HG02610 (cell line): ENCODE measurements at regions not wholly inside any gene's neighbourhood (a gene's known extent, or its start where the extent isn't known, plus 50 kb on each side); places are given as distances from the start of the nearest gene placed in this dataset.
"Not testable (repeated sequence)": the region's sequence is repeated elsewhere in the genome, so short reads cannot be mapped to it uniquely, and the experiment has no call there.

Experiments
- ATAC-seq: cut with Tn5 transposase; IDR thresholded peaks from one replicate; pipeline ENCODE4 v1.9.1; 2021; ENCODE audit warnings: mild to moderate bottlenecking, moderate library complexity; ENCODE audit not compliant: unreplicated experiment

DNA sequence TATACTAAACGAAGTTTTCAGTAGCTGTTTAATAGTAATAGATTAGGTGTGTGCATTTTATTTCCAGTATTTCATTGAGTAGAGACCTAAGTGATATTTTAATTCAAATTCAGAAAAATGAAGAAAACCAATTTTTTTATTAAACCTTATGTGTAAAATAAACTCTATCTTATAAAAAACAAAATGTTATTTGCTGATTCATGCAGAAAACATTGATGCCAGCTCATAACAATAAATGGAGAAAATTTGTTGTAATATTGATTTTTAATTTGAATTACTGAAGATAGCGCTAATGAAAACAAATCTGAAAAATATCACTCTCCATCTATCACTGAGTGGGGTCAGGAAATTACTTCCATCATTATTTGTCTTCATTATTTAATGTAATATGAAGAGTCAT, 1177.8 kb upstream of the SEMA6A start:
- no peak for ATAC-seq

DNA sequence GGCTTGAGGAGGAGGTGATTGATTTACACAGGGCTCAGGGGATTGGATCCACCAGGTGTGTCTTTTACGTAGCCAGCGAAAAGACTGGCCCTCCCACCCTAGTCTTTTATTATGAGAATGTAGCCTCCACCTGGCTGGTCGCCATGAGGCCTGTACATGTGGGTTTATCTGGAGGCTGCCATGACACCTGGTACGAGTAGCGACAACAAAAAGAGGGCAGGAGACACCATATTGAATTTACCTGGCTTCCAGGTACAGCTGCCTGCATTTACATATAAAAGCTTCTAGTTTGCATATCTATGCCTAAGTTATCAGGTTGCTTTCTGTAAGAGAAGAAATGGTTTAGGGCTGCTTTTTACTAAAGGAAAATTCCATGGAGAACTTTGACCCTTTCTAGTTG, 1173.7 kb upstream of the SEMA6A start:
- ATAC-seq = no peak

DNA sequence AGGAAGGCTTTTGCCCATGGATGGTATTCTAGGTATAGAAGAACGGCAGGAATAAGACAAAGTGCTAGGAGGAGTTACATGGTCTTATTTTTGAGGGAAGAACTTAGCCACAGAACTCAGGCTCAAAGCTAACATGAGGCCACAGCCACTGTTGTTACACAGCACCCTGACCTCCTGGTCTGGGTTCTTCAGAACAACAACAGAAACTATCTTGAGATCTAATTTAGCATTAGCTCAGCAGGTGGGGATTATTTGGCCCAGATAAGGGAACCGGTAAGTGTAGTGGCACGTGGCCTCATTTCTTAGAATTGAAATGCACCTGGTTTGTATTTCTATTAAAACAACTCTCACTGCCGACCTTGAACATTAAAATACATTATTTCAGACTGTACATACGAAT, 1168.7 kb upstream of the SEMA6A start:
- no peak for ATAC-seq

DNA sequence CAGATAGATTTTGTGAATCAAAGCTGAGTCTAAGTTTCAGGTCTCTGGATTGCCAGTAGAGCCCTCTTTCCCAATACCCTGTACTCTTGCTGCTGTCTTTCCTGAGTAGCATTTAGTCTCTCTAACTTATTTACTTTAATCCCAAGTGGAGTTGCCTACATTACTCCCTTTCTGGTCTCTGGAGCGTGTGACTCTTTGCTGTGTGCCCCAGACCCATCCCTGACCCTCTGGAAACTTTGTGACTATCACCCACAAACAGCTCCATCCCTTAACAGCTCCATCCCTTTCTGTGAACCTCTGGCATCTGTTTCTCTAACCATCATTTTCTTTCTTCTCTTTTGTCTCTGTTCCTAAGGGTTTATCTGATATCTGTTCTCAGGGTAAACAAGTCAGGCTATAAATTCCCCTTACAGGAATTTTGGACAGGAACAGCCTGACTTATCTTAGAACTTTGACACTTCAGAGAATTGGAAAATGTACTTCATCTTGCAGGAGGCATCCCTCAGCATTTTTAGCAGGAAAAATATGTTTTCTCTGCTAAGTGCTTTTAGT, 1167.1 kb upstream of the SEMA6A start:
- ATAC-seq = no peak

DNA sequence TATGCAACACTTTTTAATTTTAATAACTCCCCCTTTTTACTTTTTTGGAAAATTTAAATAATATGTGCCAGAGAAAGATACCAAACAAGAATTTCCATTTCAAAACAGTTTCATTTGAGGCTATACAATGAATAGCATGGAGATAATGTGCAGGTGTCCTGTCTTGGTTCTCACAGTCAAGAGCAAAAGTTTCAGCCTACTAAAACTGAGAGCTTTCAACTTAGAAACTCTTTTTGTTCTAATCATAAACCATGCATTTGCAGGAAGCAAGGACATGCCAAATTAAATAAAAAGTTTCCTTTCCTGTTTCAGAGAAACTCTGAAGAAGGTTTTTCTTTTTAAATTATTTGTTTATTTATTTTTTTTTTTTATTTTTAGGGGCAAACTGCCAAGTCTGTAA, 1165.6 kb upstream of the SEMA6A start:
- ATAC-seq = no peak

DNA sequence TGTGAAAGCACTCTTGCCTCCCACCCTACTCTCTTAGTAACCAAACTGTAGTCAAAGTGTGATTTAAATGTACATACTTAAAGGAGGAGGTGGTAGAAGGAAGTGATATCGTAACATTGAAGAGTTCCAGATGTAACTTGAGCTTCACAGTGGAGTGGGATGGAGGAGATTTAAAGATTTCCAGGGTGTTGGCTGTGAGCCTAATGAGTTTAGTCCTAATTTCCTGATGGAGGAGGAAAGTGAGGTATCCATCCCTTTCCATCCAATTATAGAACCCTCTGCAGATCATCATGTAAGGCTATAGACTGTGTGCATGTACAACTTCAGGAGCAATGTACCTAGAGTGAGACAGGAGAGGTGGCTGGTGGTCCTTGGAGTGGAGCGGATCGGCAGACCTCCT, 1163.9 kb upstream of the SEMA6A start:
- ATAC-seq = no peak

DNA sequence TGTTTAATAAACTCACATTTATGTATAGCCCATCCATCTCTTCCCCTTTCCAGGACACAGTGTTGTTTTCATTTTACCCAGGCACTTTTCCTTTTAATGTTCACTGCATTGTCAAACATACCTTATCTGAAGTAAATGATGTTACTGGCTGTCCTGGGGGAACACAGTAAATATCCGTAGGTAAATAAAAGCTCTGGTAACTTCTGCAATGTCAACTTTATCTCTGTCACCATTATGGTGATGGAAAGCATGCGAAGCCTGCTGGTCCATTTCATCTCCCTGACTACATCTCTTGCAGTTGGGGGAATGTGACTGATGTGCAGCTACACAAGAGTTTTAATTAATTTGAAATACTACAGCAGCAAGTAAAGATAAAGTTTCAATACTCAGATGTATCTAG, 1162.1 kb upstream of the SEMA6A start:
- ATAC-seq = no peak

DNA sequence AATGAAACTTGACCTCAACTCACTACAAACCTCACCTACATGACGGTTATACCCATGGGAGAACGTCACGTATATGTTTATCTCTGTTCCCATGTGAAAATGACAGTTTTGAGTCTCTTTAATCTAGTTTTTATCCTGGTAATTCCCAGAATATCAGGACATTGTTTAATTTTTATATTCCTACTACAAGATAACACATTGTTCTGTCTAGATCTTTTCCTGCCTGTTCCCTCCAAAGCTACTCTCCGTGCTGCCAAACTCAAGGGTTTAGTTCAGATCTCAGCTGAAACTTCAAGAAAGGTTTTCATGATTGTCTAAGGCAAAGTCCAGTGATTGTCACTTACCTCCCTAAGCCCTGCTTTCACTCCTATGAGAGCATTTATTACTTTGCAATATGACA, 1159.4 kb upstream of the SEMA6A start:
- ATAC-seq = no peak

DNA sequence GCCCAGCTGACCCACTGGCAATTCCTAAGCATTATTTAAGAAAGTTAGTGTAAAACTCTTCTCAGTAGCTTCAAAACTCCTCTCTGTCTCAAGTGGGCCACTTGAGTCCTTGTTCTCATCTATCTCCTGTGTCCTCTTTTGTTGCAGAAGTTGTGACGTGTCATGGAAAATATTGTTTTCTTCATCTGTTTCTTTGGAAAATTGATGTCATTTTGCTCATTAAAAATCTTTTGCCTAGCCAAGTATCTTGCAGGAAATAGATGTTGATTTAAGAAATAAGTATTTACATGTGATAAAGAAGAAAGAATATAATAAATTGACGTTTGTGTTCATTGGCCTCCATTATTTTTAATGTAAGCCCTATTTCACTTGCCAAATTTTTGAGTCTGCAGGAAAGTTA, 1158.4 kb upstream of the SEMA6A start:
- no peak for ATAC-seq

DNA sequence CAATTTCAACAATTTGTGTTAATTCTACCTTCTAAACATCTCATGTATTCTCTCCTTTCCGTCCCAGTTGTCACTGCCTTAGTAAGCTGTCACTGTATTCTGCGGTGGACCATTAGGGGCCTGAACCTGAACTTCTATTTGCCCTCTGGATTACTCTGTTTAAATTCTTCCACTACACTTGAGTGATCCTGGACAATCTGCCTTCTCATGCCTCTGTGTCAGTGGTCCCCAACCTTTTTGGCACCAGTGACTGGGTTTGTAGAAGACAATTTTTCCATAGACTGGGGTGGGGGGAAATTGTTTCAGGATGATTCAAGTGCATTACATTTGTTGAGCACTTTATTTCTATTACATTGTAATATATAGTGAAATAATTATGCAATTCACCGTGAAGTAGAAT, 1157.6 kb upstream of the SEMA6A start:
- ATAC-seq = no peak

DNA sequence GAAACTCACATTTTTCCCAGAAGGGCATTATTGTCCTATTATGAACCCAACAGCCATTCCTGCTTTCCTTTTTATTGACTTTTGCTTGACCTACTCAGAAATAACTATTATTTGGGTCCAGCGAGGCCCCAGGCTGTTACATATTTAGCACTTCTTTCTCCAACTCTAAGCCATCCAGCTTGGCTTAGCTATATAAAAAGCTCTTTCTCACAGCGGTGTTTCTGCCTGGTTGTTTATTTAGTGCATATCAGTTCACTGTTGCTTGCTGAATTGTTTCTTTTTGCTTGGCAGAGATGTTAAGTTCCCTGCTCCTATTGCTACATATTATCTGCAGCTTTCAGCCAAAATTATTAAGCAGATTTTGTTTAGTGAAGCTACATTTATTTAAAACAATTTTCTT, 1156.8 kb upstream of the SEMA6A start:
- ATAC-seq = no peak

DNA sequence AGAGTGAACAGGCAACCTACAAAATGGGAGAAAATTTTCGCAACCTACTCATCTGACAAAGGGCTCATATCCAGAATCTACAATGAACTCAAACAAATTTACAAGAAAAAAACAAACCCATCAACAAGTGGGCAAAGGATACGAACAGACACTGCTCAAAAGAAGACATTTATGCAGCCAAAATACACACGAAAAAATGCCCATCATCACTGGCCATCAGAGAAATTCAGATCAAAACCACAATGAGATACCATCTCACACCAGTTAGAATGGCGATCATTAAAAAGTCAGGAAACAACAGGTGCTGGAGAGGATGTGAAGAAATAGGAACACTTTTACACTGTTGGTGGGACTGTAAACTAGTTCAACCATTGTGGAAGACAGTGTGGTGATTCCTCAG, 1146.2 kb upstream of the SEMA6A start:
- not testable (repeated sequence) for ATAC-seq

DNA sequence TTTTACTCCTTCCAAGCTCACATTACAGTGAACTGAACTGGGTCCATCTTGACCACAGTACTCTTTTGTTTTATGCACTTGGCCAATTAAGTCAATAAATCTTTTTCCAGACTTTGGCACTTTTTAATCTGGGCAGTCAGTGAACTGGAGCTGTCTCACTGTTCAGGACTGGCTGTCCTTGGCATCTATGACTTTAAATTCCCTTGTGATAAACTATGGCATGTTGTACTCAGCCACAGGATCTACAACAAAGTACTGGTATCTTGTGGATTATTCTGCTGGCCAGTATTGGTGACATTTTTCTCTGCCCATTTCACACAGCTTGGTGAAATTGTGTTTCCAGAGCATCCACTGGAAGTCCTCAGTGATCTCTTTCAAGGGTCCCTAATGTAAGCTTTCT, 1144.8 kb upstream of the SEMA6A start:
- no peak for ATAC-seq

DNA sequence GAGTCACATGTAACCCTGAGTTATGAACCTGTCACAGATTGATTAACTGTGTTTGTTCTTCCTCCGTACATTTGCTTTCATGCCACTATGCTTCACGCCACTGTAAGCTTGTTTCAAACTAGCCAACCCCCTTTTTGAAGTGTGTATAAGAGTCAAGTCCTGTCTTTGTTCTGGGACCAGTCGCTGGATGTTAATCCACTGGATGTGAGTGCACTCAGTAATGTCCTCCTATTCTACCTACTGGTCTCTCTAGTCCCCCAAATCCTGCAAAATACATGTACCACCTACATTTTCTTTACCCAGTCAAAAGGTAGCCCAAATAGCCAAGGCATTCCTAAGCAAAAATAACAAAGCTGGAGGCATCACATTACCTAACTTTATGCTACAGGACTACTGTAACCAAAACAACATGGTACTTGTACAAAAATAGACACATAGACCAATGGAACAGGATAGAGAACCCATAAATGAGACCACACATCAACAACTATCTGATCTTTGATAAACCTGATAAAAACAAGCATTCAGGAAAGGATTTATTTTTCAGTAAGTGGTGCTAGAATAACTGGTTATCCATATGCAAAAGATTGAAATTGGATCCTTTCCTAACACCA, 1139.1 kb upstream of the SEMA6A start:
- no peak for ATAC-seq

DNA sequence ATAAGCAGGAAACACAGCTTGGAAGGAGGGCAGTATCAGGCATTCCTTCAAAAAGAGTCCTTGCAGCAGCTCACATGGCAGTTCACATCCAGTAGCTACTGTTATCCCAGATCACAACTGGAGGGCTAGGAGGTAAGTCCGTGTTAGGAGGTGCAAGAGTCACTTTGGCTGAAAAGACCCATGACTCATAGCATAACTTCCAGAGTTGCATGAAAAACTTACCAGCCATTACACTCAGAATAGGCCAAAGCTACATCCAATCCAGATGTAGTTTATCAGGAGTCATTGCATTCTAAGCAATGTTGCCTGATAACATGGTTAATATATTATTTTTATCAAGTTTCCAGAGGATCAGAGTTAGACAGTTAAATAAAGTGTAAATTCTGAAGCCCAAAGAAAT, 1126.4 kb upstream of the SEMA6A start:
- ATAC-seq = no peak

DNA sequence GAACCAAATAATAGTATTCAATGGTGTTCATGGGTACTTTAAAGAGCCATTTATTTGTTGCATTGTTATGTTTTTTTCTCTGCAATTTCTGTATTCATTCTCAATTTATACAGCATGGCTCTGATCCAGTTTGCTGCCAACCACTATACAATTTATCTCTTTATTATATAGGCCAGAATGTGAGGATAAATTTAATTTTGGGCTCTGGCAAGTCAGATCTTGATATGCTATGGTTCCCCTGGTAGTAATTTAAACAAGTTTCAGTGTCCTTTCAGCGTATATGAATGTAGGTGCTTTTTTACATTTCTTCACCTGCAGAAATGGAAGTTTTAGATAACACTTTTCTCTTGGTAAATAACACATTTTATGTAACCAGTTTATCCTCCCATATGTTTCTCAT, 1118.0 kb upstream of the SEMA6A start:
- ATAC-seq = no peak

DNA sequence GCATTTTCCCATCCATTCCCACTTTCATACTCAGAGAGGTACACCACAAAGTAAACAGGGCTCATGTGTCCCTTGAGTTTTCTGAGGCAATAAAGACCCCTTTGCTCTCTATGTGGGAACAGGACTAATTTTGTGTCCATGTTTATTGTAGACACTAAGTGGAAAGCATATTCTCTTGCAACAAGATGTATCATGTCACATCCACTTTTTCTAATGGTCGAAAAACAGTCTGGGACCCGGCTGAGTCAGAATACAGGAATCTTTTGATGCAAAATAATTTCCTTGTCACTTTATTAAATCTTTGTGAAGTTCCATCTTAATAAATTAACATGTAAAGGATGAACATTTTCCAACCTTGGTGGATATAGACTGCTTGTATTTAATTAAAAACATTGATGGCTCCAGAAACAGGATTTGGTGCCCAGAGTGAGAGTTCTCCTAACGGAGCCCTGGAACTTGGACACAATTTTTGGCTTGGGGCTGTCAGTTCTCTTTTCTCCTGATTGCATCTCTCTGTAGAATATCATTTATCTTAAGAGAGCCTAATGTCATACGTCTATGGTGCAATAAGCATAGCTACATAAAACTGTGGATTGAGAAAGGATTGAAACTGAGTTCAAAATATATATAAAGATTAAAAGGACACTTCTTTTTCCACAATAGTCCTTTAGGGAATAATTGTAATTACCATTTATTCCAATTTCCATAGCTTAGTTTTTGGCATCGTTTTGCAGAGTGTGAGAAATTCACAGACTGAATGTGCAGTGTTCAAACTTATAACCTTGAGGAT, 1116.7 kb upstream of the SEMA6A start:
- ATAC-seq = no peak

DNA sequence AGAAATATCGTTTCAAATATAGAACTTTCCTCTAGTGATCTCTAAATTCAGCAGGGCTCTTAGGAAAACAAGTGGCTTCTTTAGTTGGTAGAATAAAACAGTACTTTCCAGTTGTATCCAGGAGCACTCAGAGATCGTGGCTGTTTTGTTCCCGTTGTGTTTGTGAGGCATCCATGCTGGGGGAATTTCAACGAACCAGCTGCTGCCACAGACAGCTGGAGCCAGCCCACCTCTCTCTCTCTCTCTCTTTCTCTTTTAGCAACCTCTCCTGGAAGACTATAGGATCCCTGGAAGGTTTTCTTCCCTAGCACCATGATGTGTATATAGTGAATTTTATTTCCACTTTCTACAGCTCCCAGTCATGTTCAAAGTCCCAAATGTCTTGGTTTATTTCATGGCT, 1116.0 kb upstream of the SEMA6A start:
- ATAC-seq = no peak

DNA sequence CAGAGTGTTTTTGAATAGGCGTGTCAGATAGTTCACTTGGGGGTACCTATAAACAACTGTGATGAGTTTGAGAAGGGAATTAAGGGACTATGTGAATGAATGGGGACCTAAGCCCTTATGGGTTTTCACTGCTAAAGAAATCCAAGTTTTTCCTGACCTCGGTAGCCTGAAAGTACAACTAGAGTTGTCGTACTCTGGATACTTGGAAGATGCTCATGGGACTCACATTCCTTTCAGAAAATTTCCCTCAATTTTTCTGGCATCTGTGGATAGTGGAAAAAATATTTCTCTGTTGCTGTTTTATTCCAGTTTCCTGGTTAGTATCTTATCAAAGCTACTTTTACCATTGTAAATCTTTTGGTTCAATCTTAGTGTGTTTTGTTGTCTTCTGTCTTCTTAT, 1112.3 kb upstream of the SEMA6A start:
- no peak for ATAC-seq

DNA sequence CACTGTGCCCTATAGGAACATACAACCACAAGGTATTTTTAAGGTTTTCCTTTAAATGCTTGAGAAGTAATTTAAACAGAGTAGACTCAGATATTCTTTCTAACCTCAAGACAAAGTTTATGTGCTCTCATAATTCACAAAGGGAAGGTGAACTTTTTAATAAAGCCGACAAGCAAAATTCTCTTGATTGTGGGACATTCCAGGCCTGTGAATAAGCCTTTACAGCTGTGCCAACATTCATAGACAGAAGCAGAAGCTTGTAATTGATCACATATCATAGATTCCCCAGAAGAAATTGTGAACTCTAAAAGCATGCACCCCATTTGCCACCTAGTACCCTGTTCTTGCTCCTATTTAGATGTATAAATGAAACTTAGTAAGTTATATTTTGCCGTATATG, 1107.8 kb upstream of the SEMA6A start:
- ATAC-seq = no peak

DNA sequence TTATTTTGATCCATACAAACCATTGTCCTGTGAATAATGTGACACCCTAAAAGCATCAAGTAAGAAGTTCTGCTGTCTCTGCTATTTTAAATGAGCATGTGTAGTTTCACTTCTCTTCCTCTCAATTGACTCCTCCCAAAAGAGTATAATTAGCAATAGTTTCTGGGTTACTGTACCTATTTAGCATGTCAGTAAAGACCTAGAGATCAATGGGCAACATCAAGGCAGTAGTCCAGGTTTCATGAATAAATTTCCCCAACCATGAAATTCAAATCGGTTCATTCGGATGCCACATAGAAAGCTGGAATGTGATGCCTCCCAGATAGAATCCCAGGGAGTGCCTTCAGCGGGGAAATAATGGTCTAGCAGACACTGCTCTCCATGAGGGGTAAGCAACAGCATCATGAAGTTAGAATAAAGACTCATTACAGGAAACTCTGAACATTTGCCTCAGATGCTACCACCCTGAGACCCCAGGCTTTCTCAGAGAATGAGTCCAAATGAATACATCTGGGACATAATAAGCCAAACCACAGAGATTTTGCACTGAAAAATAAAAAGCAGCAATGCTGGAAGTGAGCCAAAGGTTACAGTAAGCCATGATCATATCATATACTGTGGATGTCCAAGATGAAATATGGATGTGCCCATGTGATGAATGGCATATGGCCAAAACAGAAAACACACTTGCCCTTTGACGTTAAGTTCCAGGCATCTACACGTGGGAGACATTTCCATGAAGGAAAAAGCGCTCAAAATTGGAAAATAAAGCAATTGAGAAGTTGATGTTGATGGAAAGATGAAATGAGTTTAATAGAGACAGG, 1107.0 kb upstream of the SEMA6A start:
- peak; percentile 48 for ATAC-seq

DNA sequence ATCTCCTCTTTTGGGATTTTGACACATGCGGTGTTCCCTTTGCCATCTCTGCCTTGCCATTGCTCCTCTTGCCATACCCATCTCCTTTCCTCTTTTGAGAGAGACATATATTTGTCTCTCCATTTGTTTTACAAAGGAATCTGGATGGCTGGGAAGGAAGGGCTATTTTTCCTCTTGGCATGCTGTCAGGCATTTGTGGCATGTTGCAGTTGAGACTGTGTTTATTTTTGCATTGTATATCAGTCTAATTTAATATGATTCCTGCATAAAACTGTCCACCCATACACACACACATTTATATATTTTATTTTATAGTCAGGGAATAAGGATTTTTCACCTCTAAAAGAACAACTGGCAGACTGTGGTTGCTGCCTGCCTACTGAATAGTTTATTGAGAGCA, 1105.8 kb upstream of the SEMA6A start:
- ATAC-seq = no peak
